CD1c-positive myeloid dendritic cell (primary cell): ENCODE measurements at regions not wholly inside any gene's neighbourhood (a gene's known extent, or its start where the extent isn't known, plus 50 kb on each side); places are given as distances from the start of the nearest gene placed in this dataset.
A peak's percentile ranks its signal among the peaks of the same experiment; 100 is the strongest.
"Not testable (repeated sequence)": the region's sequence is repeated elsewhere in the genome, so short reads cannot be mapped to it uniquely, and the experiment has no call there.

Experiments used
- DNase-seq: peaks from one replicate; pipeline ENCODE4 v3.0.0-alpha.2; 2016; ENCODE audit errors: extremely low spot score

GRCh38 chr11:122604621-122605020, 50.9 kb upstream of the UBASH3B start:
- DNase-seq, result no peak

- no peak for DNase-seq
These were observed 54.1 kb upstream of the UBASH3B start for GRCh38 chr11:122601141-122602125.

GRCh38 chr11:122600290-122600689, 55.2 kb upstream of the UBASH3B start:
- no peak for DNase-seq

- no peak for DNase-seq
These were observed 56.1 kb upstream of the UBASH3B start for GRCh38 chr11:122599434-122599833.

- peak; percentile 7 for DNase-seq
These were observed 56.6 kb upstream of the UBASH3B start for GRCh38 chr11:122598971-122599370.

GRCh38 chr11:122597511-122597910, 58.0 kb upstream of the UBASH3B start:
- no peak for DNase-seq

GRCh38 chr11:122594986-122595645, 60.4 kb upstream of the UBASH3B start:
- no peak for DNase-seq

GRCh38 chr11:122593473-122594420, 61.8 kb upstream of the UBASH3B start:
- DNase-seq, result no peak

- DNase-seq, result no peak
These were observed 62.9 kb upstream of the UBASH3B start for GRCh38 chr11:122592641-122593040.

GRCh38 chr11:122584670-122585069, 70.9 kb upstream of the UBASH3B start:
- no peak for DNase-seq

GRCh38 chr11:122580071-122580470, 75.5 kb upstream of the UBASH3B start:
- not testable (repeated sequence) for DNase-seq

- DNase-seq, result no peak
These were observed 77.2 kb upstream of the UBASH3B start for GRCh38 chr11:122578171-122578825.

GRCh38 chr11:122572592-122572991, 82.9 kb upstream of the UBASH3B start:
- no peak for DNase-seq

- no peak for DNase-seq
These were observed 91.8 kb upstream of the UBASH3B start for GRCh38 chr11:122563761-122564160.

GRCh38 chr11:122559734-122560382, 95.7 kb upstream of the UBASH3B start:
- no peak for DNase-seq

- not testable (repeated sequence) for DNase-seq
These were observed 96.3 kb upstream of the UBASH3B start for GRCh38 chr11:122559218-122559617.

GRCh38 chr11:122557163-122557562, 98.4 kb upstream of the UBASH3B start:
- not testable (repeated sequence) for DNase-seq

- peak; percentile 16 for DNase-seq
These were observed 98.9 kb upstream of the UBASH3B start for GRCh38 chr11:122556605-122557004.

- no peak for DNase-seq
These were observed 117.5 kb upstream of the UBASH3B start for GRCh38 chr11:122538060-122538459.

- no peak for DNase-seq
These were observed 130.6 kb upstream of the UBASH3B start for GRCh38 chr11:122524898-122525297.
